ENCODE measurements at regions not wholly inside any gene's neighbourhood (a gene's known extent, or its start where the extent isn't known, plus 50 kb on each side); places are given as distances from the start of the nearest gene placed in this dataset.

- peaks cover 2% of the 10 kb centered on the region for H3K9me3 ChIP-seq (ENCODE audit: control insufficient read depth, insufficient read depth, low read length)
- no peaks in the 10 kb centered on the region for H3K4me1 Mint-ChIP-seq
- no peaks in the 10 kb centered on the region for H3K36me3 Mint-ChIP-seq
- H3K36me3 ChIP-seq (ENCODE audit: control insufficient read depth, insufficient read depth, low read length), result no peaks in the 10 kb centered on the region
- H3K27me3 ChIP-seq (ENCODE audit: control insufficient read depth, insufficient read depth, low read length), result no peaks in the 10 kb centered on the region
- TF ChIP-seq CTCF (IDR thresholded peaks at IDR 0.05), result no peak
- H3K9me3 Mint-ChIP-seq, result no peaks in the 10 kb centered on the region
- H3K27ac Mint-ChIP-seq, result no peak overlapping the region
- H3K27me3 Mint-ChIP-seq (ENCODE audit: low read depth in 2 of 2), result peaks cover 15 to 18% of the 10 kb centered on the region in 2 donors
- H3K4me3 ChIP-seq (ENCODE audit: low read length), result no peak overlapping the region
- H3K27ac ChIP-seq (ENCODE audit: low read length), result no peak overlapping the region
- H3K4me3 Mint-ChIP-seq, result no peak overlapping the region
- DNase-seq (no peak), ATAC-seq (no peak)
- no peaks in the 10 kb centered on the region for H3K4me1 ChIP-seq (ENCODE audit: control insufficient read depth, insufficient read depth, low read length)
- intact Hi-C loops (cut with micrococcal nuclease), result no loop called here
- 82% methylated on average over 2 of the region's 2 CpGs for WGBS (ENCODE audit: insufficient coverage)
These were observed 89.3 kb upstream of the SLC22A23 start for GRCh38 chr6:3546121-3546520.

- Mint-ChIP-seq H3K4me1 (no peaks in the 10 kb centered on the region), H3K27me3 (ENCODE audit: low read depth in 2 of 2) (peaks cover 15% of the 10 kb centered on the region in 2 donors), H3K27ac (no peak overlapping the region), H3K36me3 (no peaks in the 10 kb centered on the region), H3K9me3 (no peaks in the 10 kb centered on the region), H3K4me3 (no peak overlapping the region)
- intact Hi-C loops (cut with micrococcal nuclease), result no loop called here
- 100% methylated on average over 1 of the region's 1 CpG for WGBS (ENCODE audit: insufficient coverage)
- Histone ChIP-seq H3K36me3 (ENCODE audit: control insufficient read depth, insufficient read depth, low read length) (no peaks in the 10 kb centered on the region), H3K4me3 (ENCODE audit: low read length) (no peak overlapping the region), H3K27me3 (ENCODE audit: control insufficient read depth, insufficient read depth, low read length) (no peaks in the 10 kb centered on the region), H3K4me1 (ENCODE audit: control insufficient read depth, insufficient read depth, low read length) (no peaks in the 10 kb centered on the region), H3K9me3 (ENCODE audit: control insufficient read depth, insufficient read depth, low read length) (no peaks in the 10 kb centered on the region), H3K27ac (ENCODE audit: low read length) (no peak overlapping the region)
- ATAC-seq (no peak), DNase-seq (no peak)
- TF ChIP-seq CTCF (IDR thresholded peaks at IDR 0.05), result no peak
These were observed 88.3 kb upstream of the SLC22A23 start for GRCh38 chr6:3545156-3545555.

GRCh38 chr6:3542032-3542640 is 85.3 kb upstream of the SLC22A23 start:
- WGBS (ENCODE audit: insufficient coverage), result 88% methylated on average over 6 of the region's 6 CpGs
- TF ChIP-seq CTCF (IDR thresholded peaks at IDR 0.05), result no peak
- no peak overlapping the region for H3K4me3 ChIP-seq (ENCODE audit: low read length)

GRCh38 chr6:3541006-3541585 is 84.2 kb upstream of the SLC22A23 start:
- TF ChIP-seq CTCF (IDR thresholded peaks at IDR 0.05), result no peak
- H3K27me3 ChIP-seq (ENCODE audit: control insufficient read depth, insufficient read depth, low read length), result no peaks in the 10 kb centered on the region
- no peaks in the 10 kb centered on the region for H3K4me1 ChIP-seq (ENCODE audit: control insufficient read depth, insufficient read depth, low read length)
- Mint-ChIP-seq H3K9me3 (no peaks in the 10 kb centered on the region), H3K36me3 (no peaks in the 10 kb centered on the region), H3K27ac (no peak overlapping the region), H3K27me3 (ENCODE audit: low read depth in 2 of 2) (peaks cover 6 to 12% of the 10 kb centered on the region in 2 donors), H3K4me1 (no peaks in the 10 kb centered on the region), H3K4me3 (no peak overlapping the region)
- no peak overlapping the region for H3K4me3 ChIP-seq (ENCODE audit: low read length)
- no peak overlapping the region for H3K27ac ChIP-seq (ENCODE audit: low read length)
- H3K36me3 ChIP-seq (ENCODE audit: control insufficient read depth, insufficient read depth, low read length), result no peaks in the 10 kb centered on the region
- no peaks in the 10 kb centered on the region for H3K9me3 ChIP-seq (ENCODE audit: control insufficient read depth, insufficient read depth, low read length)
- DNase-seq (no peak), ATAC-seq (no peak)
- intact Hi-C loops (cut with micrococcal nuclease), result no loop called here
- 89% methylated on average over 9 of the region's 9 CpGs for WGBS (ENCODE audit: insufficient coverage)

More at GRCh38 chr6:3542032-3542640, 85.3 kb upstream of the SLC22A23 start:
- Histone ChIP-seq H3K27ac (ENCODE audit: low read length) (no peak overlapping the region), H3K9me3 (ENCODE audit: control insufficient read depth, insufficient read depth, low read length) (no peaks in the 10 kb centered on the region), H3K36me3 (ENCODE audit: control insufficient read depth, insufficient read depth, low read length) (no peaks in the 10 kb centered on the region), H3K27me3 (ENCODE audit: control insufficient read depth, insufficient read depth, low read length) (no peaks in the 10 kb centered on the region), H3K4me1 (ENCODE audit: control insufficient read depth, insufficient read depth, low read length) (no peaks in the 10 kb centered on the region)
- Mint-ChIP-seq H3K9me3 (no peaks in the 10 kb centered on the region), H3K4me3 (no peak overlapping the region), H3K36me3 (no peaks in the 10 kb centered on the region), H3K4me1 (no peaks in the 10 kb centered on the region), H3K27ac (no peak overlapping the region), H3K27me3 (ENCODE audit: low read depth in 2 of 2) (peaks cover 6 to 12% of the 10 kb centered on the region in 2 donors)
- DNase-seq, result no peak
- intact Hi-C loops (cut with micrococcal nuclease), result no loop called here
- ATAC-seq, result peak in 1 of 3 donors; percentile 26

All from natural killer cell (primary cell).